T-cell (primary cell): ENCODE measurements at regions not wholly inside any gene's neighbourhood (a gene's known extent, or its start where the extent isn't known, plus 50 kb on each side); places are given as distances from the start of the nearest gene placed in this dataset.
"Not testable (repeated sequence)": the region's sequence is repeated elsewhere in the genome, so short reads cannot be mapped to it uniquely, and the experiment has no call there.

Source experiments
- ATAC-seq, 4 experiments: fragments of 200-7000 bp in 3 of 4; fragments of 150-1000 bp in 1 of 4; cut with Tn5 transposase; replicated peaks in 1 of 4; 1 replicate in 3 of 4; 2 replicates in 1 of 4; pipeline ENCODE4 v1.10.0; 2021; ENCODE audit warnings: moderate library complexity in 3 of 4, mild to moderate bottlenecking in 2 of 4, moderate number of reproducible peaks in 1 of 4
- CTCF ChIA-PET, 2 donors: fragments of 300-600 bp; sonication (Branson Sonifier 250); formaldehyde crosslinking; loops; one replicate each; lab custom pipeline; 2022; ENCODE audit warnings: antibody characterized with exemption in 2 of 2; lab: Charles Lee
- POLR2A ChIA-PET, 2 donors: fragments of 300-600 bp; sonication (Branson Sonifier 250); formaldehyde crosslinking; loops; one replicate each; lab custom pipeline; 2022; ENCODE audit warnings: antibody characterized with exemption in 2 of 2; lab: Charles Lee
- DNase-seq, 35 experiments: peaks; one replicate each; pipeline versions ENCODE4 v3.0.0 to v3.0.0-alpha.2; 2013 to 2023
- H3K27ac ChIP-seq: one replicate; pipeline ENCODE4 v1.5.1; 2013; ENCODE audit warnings: low read length
- H3K27me3 ChIP-seq, 2 experiments: replicated peaks in 1 of 2; 1 replicate in 1 of 2; 2 replicates in 1 of 2; pipeline versions ENCODE4 v1.6.1 to v1.7.0; 2013; ENCODE audit warnings: low read length in 1 of 2, mixed read lengths in 1 of 2; ENCODE audit not compliant: control insufficient read depth in 2 of 2, insufficient read depth in 2 of 2; ENCODE audit errors: extremely low read depth in 1 of 2
- H3K36me3 ChIP-seq, 2 donors: 1 replicate in 1 of 2; 2 replicates in 1 of 2; pipeline versions ENCODE4 v1.6.1 to v1.7.0; 2013; ENCODE audit warnings: low read length in 1 of 2; ENCODE audit not compliant: control insufficient read depth in 2 of 2, insufficient read depth in 1 of 2; ENCODE audit errors: extremely low read depth in 1 of 2
- H3K4me1 ChIP-seq, 2 experiments: 1 replicate in 1 of 2; 2 replicates in 1 of 2; pipeline versions ENCODE4 v1.6.1 to v1.7.0; 2013; ENCODE audit warnings: low read length in 2 of 2, mixed read lengths in 1 of 2; ENCODE audit not compliant: insufficient read depth in 2 of 2, control insufficient read depth in 1 of 2; ENCODE audit errors: extremely low read depth in 1 of 2
- H3K4me3 ChIP-seq, 2 donors: 1 replicate in 1 of 2; 2 replicates in 1 of 2; pipeline versions ENCODE4 v1.5.1 to v1.7.0; 2013; ENCODE audit warnings: mild to moderate bottlenecking in 2 of 2, low read length in 1 of 2, moderate library complexity in 1 of 2; ENCODE audit not compliant: control insufficient read depth in 1 of 2; ENCODE audit errors: extremely low read depth in 1 of 2
- H3K9me3 ChIP-seq: 2 replicates; pipeline ENCODE4 v1.7.0; 2013
- H3K27ac Mint-ChIP-seq, 2 donors: one replicate each; pipeline ENCODE4 v1.8.0; 2020 to 2021; ENCODE audit warnings: mild to moderate bottlenecking in 2 of 2, mixed read lengths in 2 of 2
- H3K27me3 Mint-ChIP-seq, 2 donors: one replicate each; pipeline ENCODE4 v1.8.0; 2021 to 2022; ENCODE audit warnings: mixed read lengths in 2 of 2
- H3K36me3 Mint-ChIP-seq: one replicate; pipeline ENCODE4 v1.8.0; 2021; ENCODE audit warnings: mixed read lengths
- H3K4me1 Mint-ChIP-seq, 3 donors: one replicate each; pipeline ENCODE4 v1.8.0; 2020 to 2022; ENCODE audit warnings: mixed read lengths in 3 of 3, mild to moderate bottlenecking in 1 of 3
- H3K4me3 Mint-ChIP-seq, 3 donors: one replicate each; pipeline ENCODE4 v1.8.0; 2020 to 2022; ENCODE audit warnings: mild to moderate bottlenecking in 3 of 3, mixed read lengths in 3 of 3, moderate library complexity in 3 of 3
- H3K9me3 Mint-ChIP-seq, 3 donors: one replicate each; pipeline ENCODE4 v1.8.0; 2020 to 2022; ENCODE audit warnings: mixed read lengths in 3 of 3
- WGBS: methylation state at CpG from one replicate; pipeline ENCODE4 v1.1.5; 2013; ENCODE audit warnings: missing lambda C conversion rate; ENCODE audit not compliant: insufficient coverage; 5-methylcytosine and 5-hydroxymethylcytosine counted together

DNA sequence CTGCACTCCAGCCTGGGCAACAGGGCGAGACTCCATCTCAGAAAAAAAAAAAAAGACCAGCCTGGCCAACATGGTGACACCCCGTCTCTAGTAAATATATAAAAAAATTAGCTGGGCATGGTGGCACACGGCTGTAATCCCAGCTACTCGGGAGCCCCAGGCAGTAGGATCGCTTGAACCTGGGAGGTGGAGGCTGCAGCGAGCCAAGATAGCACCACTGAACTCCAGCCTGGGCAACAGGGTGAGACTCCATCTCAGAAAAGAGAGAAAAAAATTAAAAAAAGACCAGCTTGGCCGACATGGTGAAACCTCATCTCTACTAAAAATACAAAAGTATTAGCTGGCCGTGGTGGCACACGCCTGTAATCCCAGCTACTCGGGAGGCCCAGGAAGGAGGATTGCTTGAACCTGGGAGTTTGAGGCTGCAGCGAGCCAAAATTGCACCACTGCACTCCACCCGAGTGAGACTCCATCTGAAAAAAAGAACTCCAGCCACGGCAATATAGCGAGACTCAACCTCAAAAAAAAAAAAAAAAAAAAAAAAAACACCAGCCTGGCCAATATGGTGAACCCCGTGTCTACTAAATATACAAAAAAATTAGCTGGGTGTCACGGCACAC, 346.1 kb upstream of the PLGLB2 start:
- no peaks in the 10 kb centered on the region for H3K4me1 Mint-ChIP-seq
- no peak for DNase-seq

DNA sequence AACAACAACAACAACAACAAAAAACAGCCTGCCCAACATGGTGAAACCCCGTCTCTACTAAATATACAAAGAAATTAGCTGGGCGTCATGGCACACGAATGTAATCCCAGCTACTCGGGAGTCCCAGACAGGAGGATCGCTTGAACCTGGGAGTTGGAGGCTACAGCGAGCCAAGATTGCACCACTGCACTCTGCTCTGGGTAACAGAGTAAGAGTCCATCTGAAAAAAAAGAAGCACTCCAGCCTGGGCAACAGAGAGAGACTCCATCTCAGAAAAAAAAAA, 344.1 kb upstream of the PLGLB2 start:
- WGBS, result 96% methylated on average over 6 of the region's 6 CpGs
- no peak overlapping the region for H3K4me3 Mint-ChIP-seq
- no peak overlapping the region for H3K4me3 ChIP-seq
- ChIA-PET CTCF (interaction anchor here in 1 of 2 donors (0.7 kb wide), 1 partner anchor 595 kb away, joined by 3 read pairs; no protein-coding TSS in a partner anchor), POLR2A (interaction anchor here in 1 of 2 donors (0.6 kb wide), 1 partner anchor 593 kb away, joined by 3 read pairs; no protein-coding TSS in a partner anchor)
- H3K9me3 Mint-ChIP-seq, result peaks cover 2 to 3% (median 3%) of the 10 kb centered on the region in 3 donors
- no peak overlapping the region for H3K27ac ChIP-seq
- H3K27me3 ChIP-seq, result peaks cover 0 to 4% of the 10 kb centered on the region in 2 experiments
- no peaks in the 10 kb centered on the region for H3K4me1 Mint-ChIP-seq
- no peak overlapping the region for H3K27ac Mint-ChIP-seq
- DNase-seq (peak in 1 of 35 experiments; percentile 15), ATAC-seq (no peak)
- H3K9me3 ChIP-seq, result no peaks in the 10 kb centered on the region
- H3K4me1 ChIP-seq, result no peaks in the 10 kb centered on the region
- no peaks in the 10 kb centered on the region for H3K36me3 ChIP-seq
- H3K27me3 Mint-ChIP-seq, result no peaks in the 10 kb centered on the region
- H3K36me3 Mint-ChIP-seq, result no peaks in the 10 kb centered on the region

More for the DNA sequence above, 346.1 kb upstream of the PLGLB2 start:
- peaks cover 2 to 3% (median 3%) of the 10 kb centered on the region in 3 donors for H3K9me3 Mint-ChIP-seq
- Histone ChIP-seq H3K4me1 (no peaks in the 10 kb centered on the region), H3K27me3 (peaks cover 0 to 4% of the 10 kb centered on the region in 2 experiments), H3K4me3 (no peak overlapping the region), H3K36me3 (no peaks in the 10 kb centered on the region), H3K27ac (no peak overlapping the region), H3K9me3 (no peaks in the 10 kb centered on the region)
- ChIA-PET CTCF (no interaction called here), POLR2A (interaction anchor here (0.6 kb wide), 2 partner anchors 593 to 1100 kb away, joined by 8 to 12 read pairs; no protein-coding TSS in a partner anchor)
- H3K36me3 Mint-ChIP-seq, result no peaks in the 10 kb centered on the region
- 77% methylated on average over 13 of the region's 16 CpGs for WGBS
- ATAC-seq, result no peak
- H3K27ac Mint-ChIP-seq, result no peak overlapping the region
- no peaks in the 10 kb centered on the region for H3K27me3 Mint-ChIP-seq
- no peak overlapping the region for H3K4me3 Mint-ChIP-seq

DNA sequence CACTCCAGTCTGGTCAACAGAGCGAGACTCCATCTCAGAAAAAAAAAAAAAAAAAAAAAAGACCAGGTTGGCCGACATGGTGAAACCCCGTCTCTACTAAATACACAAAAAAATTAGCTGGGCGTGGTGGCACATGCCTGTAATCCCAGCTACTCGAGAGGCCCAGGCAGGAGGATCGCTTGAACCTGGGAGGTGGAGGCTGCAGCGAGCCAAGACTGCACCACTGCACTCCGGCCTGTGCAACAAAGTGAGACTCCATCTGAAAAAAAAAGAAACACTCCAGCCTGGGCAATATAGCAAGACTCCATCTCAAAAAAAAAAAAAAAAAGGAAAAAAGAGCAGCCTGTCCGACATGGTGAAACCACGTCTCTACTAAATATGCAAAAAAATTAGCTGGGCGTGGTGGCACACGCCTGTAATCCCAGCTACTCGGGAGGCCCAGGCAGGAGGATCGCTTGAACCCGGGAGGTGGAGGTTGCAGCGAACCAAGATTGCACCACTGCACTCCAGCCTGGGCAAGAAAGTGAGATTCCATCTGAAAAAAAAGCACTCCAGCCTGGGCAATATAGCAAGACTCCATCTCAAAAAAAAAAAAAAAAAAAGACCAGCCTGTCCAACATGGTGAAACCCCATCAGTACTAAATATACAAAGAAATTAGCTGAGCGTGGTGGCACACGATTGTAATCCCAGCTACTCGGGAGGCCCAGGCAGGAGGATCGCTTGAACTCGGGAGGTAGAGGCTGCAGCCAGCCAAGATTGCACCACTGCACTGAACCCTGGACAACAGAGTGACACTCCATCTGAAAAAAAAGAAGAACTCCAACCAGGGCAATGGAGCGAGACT, 343.3 kb upstream of the PLGLB2 start:
- H3K27me3 Mint-ChIP-seq, H3K36me3 ChIP-seq, H3K27me3 ChIP-seq, H3K27ac Mint-ChIP-seq, H3K4me3 Mint-ChIP-seq, H3K4me3 ChIP-seq, H3K9me3 ChIP-seq, H3K36me3 Mint-ChIP-seq, POLR2A ChIA-PET, ATAC-seq, H3K4me1 Mint-ChIP-seq, H3K4me1 ChIP-seq, H3K27ac ChIP-seq, H3K9me3 Mint-ChIP-seq: not testable (repeated sequence)
- CTCF ChIA-PET, result interaction anchor here in 1 of 2 donors (0.7 kb wide), 1 partner anchor 596 kb away, joined by 3 read pairs; no protein-coding TSS in a partner anchor
- DNase-seq, result peak in 1 of 35 experiments; percentile 22
- 96% methylated on average over 12 of the region's 22 CpGs for WGBS

DNA sequence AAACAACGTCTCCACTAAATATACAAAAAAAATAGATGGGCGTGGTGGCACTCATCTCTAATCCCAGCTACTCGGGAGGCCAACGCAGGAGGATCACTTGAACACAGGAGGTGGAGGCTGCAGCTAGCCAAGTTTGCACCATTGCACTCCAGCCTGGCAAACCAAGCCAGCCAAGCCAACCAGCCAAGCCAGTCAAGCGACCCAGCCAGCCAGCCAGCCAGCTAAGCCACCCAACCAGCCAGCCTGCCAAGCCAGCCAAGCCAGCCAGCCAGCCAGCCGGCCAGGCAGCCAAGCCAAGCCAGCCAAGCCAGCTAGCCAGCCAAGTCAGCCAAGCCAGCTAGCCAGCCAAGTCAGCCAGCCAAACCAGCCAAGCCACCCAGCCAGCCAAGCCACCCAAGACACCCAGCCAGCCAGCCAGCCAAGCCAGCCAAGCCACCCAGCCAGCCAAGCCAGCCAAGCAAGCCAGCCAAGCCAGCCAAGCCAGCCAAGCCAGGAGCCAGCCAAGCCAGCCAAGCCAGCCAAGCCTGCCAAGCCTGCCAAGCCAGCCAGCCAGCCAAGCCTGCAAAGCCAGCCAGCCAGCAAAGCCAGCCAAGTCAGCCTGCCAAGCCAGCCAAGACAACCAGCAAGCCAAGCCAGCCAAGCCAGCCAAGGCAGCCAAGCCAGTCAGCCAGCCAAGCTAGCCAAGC, 342.2 kb upstream of the PLGLB2 start:
- H3K27ac Mint-ChIP-seq, H3K36me3 Mint-ChIP-seq, H3K4me1 ChIP-seq, H3K4me3 Mint-ChIP-seq, ATAC-seq, CTCF ChIA-PET, H3K27me3 ChIP-seq, H3K4me1 Mint-ChIP-seq, POLR2A ChIA-PET, H3K27me3 Mint-ChIP-seq, H3K36me3 ChIP-seq, H3K9me3 ChIP-seq, H3K27ac ChIP-seq, H3K9me3 Mint-ChIP-seq, H3K4me3 ChIP-seq: not testable (repeated sequence)
- DNase-seq, result peak in 1 of 35 experiments; percentile 13
- no CpG with 5 or more reads among the region's 6 CpGs for WGBS

DNA sequence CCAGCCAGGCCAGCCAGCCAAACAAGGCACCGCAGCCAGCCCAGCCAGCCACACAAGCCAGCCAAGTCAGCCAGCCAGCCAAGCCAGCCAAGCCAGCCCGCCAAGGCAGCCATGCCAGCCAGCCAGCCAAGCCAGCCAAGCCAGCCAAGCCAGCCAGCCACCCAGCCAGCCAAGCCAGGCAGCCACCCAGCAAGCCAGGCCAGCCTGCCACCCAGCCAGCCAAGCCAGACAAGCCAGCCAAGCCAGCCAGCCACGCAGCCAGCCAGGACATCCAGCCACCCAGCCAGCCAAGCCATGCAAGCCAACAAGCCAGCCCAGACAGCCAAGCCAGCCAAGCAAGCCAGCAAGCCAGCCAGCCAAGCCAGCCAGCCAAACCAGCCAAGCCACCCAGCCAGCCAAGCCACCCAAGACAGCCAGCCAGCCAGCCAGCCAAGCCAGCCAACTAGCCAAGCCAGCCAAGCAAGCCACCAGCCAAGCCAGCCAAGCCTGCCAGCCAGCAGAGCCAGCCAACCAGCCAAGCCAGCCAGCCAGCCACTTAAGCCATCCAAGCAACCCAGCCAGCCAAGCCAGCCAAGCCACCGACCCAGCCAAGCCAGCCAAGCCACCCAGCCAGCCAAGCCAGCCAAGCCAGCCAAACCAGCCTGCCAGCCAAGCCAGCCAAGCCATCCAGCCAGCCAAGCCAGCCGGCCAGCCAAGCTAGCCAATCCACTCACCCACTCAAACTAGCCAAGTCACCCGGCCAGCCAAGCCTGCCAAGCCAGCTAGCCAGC, 341.3 kb upstream of the PLGLB2 start:
- H3K4me1 Mint-ChIP-seq, H3K36me3 ChIP-seq, H3K27me3 Mint-ChIP-seq, H3K27ac Mint-ChIP-seq, ATAC-seq, POLR2A ChIA-PET, H3K27me3 ChIP-seq, H3K9me3 Mint-ChIP-seq, CTCF ChIA-PET, H3K27ac ChIP-seq, H3K9me3 ChIP-seq, H3K4me1 ChIP-seq, H3K4me3 Mint-ChIP-seq, H3K4me3 ChIP-seq, H3K36me3 Mint-ChIP-seq: not testable (repeated sequence)
- 94% methylated on average over 2 of the region's 6 CpGs for WGBS
- peak in 1 of 35 experiments; percentile 23 for DNase-seq

DNA sequence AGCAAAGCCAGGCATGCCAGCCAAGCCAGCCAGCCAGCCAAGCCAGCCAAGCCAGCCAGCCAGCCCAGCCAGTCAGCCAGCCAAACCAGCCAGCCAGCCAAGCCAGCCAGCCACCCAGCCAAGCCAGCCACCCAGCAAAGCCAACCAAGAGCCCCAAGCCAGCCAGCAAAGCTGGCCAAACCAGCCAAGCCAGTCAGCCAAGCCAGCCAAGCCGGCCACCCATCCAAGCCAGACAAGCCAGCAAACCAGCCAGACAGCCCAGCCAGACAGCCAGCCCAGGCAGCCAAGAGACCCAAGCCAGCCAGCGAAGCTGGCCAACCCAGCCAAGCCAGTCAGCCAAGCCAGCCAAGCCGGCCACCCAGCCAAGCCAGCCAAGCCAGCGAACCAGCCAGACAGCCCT, 338.3 kb upstream of the PLGLB2 start:
- no CpG with 5 or more reads among the region's 4 CpGs for WGBS
- H3K36me3 Mint-ChIP-seq, POLR2A ChIA-PET, ATAC-seq, H3K27me3 ChIP-seq, H3K4me3 Mint-ChIP-seq, H3K27me3 Mint-ChIP-seq, H3K4me1 ChIP-seq, H3K4me3 ChIP-seq, H3K4me1 Mint-ChIP-seq, H3K9me3 Mint-ChIP-seq, H3K36me3 ChIP-seq, H3K9me3 ChIP-seq, H3K27ac ChIP-seq, CTCF ChIA-PET, H3K27ac Mint-ChIP-seq: not testable (repeated sequence)
- DNase-seq, result peak in 1 of 35 experiments; percentile 18
